ENCODE measurements at regions not wholly inside any gene's neighbourhood (a gene's known extent, or its start where the extent isn't known, plus 50 kb on each side); places are given as distances from the start of the nearest gene placed in this dataset.

- no peak for ATAC-seq
- Histone ChIP-seq H3K27me3 (no peaks in the 10 kb centered on the region), H3K9me3 (no peaks in the 10 kb centered on the region), H3K36me3 (no peaks in the 10 kb centered on the region), H3K27ac (no peak overlapping the region), H3K4me3 (no peak overlapping the region), H3K4me1 (no peaks in the 10 kb centered on the region)
- DNase-seq, result no peak
- no peak for TF ChIP-seq CTCF (IDR thresholded peaks at IDR 0.05)
- intact Hi-C loops (cut with DNase I), result no loop called here
- 98% methylated on average over 8 of the region's 8 CpGs for WGBS, 2 donors
- FAIRE-seq, result no peak
These were observed 288.0 kb upstream of the TLE3 start for GRCh38 chr15:70385711-70386110.

DNA sequence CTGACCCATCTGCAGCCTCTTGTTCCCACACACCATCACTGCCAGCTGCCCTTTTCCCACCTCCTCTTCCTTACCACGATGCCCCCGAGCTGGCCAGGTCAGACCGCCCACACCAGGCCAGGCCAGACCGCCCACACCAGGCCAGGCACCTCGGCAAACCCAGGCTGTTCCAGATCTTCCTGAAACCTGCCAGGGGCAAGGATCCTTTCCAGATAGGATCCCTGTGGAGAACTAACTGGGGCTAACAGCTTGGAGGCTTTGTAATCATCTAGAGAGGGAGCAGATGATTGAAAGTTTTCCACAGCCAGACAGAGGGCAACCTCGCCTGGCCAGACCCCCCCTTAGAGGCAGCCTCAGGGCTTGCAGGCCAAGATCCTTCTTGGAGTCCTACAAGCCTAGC lies 287.3 kb upstream of the TLE3 start:
- DNase-seq (no peak), FAIRE-seq (no peak), ATAC-seq (no peak)
- Histone ChIP-seq H3K36me3 (no peaks in the 10 kb centered on the region), H3K27ac (no peak overlapping the region), H3K27me3 (no peaks in the 10 kb centered on the region), H3K9me3 (no peaks in the 10 kb centered on the region), H3K4me1 (no peaks in the 10 kb centered on the region), H3K4me3 (no peak overlapping the region)
- intact Hi-C loops (cut with DNase I), result no loop called here
- 57 to 77% methylated on average over 6 of the region's 6 CpGs for WGBS, 2 donors
- no peak for TF ChIP-seq CTCF (IDR thresholded peaks at IDR 0.05)

- H3K36me3 ChIP-seq, result no peaks in the 10 kb centered on the region
- DNase-seq (no peak), ATAC-seq (no peak), FAIRE-seq (no peak)
- H3K27me3 ChIP-seq, result no peaks in the 10 kb centered on the region
- no peaks in the 10 kb centered on the region for H3K9me3 ChIP-seq
- no peak overlapping the region for H3K4me3 ChIP-seq
- no peaks in the 10 kb centered on the region for H3K4me1 ChIP-seq
- intact Hi-C loops (cut with DNase I), result no loop called here
- TF ChIP-seq CTCF (IDR thresholded peaks at IDR 0.05), result no peak
- H3K27ac ChIP-seq, result no peak overlapping the region
- WGBS, 2 donors, result 81 to 91% methylated on average over 8 of the region's 8 CpGs
These were observed 286.1 kb upstream of the TLE3 start for GRCh38 chr15:70383856-70384255.

DNA sequence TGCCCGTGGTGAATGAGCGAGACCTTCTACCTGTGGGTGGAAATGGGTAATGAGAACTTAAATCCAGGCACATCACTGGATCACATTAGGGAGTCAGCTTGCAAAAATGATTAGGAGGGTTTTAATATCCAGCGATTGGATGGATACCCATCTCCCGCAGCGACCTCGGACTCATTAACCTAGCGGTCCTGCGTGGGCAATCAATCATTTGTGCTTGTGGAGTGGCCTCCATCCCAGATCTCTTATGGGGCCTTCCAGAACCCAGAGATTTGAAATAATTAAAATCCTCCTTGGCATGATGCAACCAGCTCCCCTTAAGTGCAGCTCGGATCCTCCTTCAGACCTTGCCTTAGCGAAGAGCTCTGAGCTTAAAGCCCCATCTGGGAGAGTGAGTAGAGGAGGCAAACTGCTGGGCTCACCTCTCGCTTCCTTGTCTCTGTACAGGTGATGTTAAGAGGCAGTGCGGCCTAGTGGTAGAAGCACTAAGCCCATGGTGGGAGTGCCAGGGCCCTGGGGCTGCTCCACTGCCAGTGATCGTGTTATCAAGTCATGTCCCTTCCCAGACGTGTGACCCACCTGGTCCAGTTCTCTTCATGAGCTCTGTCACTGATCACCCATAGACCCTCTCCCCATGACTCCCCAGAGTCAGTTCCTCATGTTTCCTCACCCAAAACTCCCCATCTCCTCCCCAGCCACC lies 285.2 kb upstream of the TLE3 start:
- TF ChIP-seq CTCF (IDR thresholded peaks at IDR 0.05), result no peak
- ATAC-seq (no peak), FAIRE-seq (no peak), DNase-seq (no peak)
- Histone ChIP-seq H3K27ac (no peak overlapping the region), H3K9me3 (no peaks in the 10 kb centered on the region), H3K4me3 (no peak overlapping the region), H3K36me3 (no peaks in the 10 kb centered on the region), H3K27me3 (no peaks in the 10 kb centered on the region), H3K4me1 (no peaks in the 10 kb centered on the region)
- 92 to 94% methylated on average over 14 of the region's 14 CpGs for WGBS, 2 donors
- intact Hi-C loops (cut with DNase I), result no loop called here

DNA sequence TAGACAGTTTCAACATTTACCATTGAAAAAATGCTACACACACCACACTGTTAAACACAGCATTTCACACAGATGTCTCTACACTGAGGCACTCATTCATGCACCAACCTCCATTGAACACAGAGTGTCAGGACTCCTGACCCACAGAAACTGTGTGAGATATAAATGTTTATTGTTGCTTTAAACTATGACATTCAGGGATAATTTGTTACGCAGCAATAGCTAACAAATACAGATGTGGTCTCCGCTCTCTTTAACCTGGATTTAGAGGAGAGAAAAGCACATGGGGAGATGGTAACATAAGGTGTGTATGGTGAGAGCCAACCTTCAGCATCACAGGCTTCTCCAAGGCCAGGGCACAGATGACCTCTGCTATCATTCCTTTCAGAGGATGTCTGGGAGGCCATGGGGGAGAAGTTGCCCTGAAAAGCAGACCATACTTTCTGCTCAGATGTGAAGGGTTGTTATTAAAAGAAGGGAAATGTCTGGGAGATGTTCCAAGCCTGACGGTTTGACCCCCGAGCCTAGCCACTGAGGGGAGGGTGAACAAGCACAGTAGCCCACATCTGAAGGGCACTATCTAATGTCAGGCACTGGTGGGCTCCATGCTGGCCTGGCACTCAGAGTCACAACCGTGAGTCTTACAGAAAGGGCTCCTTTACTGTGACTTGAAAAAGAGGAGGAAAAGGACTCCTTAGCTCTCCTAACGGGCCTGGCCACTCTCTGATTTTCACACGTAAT lies 284.5 kb upstream of the TLE3 start:
- Histone ChIP-seq H3K27me3 (no peaks in the 10 kb centered on the region), H3K4me1 (peaks cover 0 to 2% (median 2%) of the 10 kb centered on the region in 3 donors), H3K27ac (no peak overlapping the region), H3K9me3 (no peaks in the 10 kb centered on the region), H3K36me3 (no peaks in the 10 kb centered on the region), H3K4me3 (no peak overlapping the region)
- FAIRE-seq (no peak), DNase-seq (no peak), ATAC-seq (no peak)
- WGBS, 2 donors, result 73 to 93% methylated on average over 7 of the region's 7 CpGs
- intact Hi-C loops (cut with DNase I), result no loop called here
- no peak for TF ChIP-seq CTCF (IDR thresholded peaks at IDR 0.05)
